Liver (tissue), 3 donors: ENCODE measurements at regions not wholly inside any gene's neighbourhood (a gene's known extent, or its start where the extent isn't known, plus 50 kb on each side); places are given as distances from the start of the nearest gene placed in this dataset.

ENCODE experiments used
- CTCF ChIP-seq: fragments of 150-350 bp; IDR thresholded peaks from 2 replicates; pipeline ENCODE4 v1.5.1; 2017; ENCODE audit warnings: improper control_type of control experiment, low read depth, low read length; ENCODE audit not compliant: missing input control
- EGR1 ChIP-seq, 2 donors: IDR thresholded peaks; 2 replicates each; pipeline ENCODE4 v1.6.1; 2016 to 2018; ENCODE audit warnings: antibody characterized with exemption in 2 of 2, low read depth in 2 of 2
- HNF4G ChIP-seq: IDR thresholded peaks from 2 replicates; pipeline ENCODE4 v1.6.1; 2016; ENCODE audit warnings: antibody characterized with exemption
- MAX ChIP-seq: IDR thresholded peaks from 2 replicates; pipeline ENCODE4 v1.6.1; 2016; ENCODE audit warnings: antibody characterized with exemption
- RXRA ChIP-seq, 2 donors: IDR thresholded peaks; 2 replicates each; pipeline ENCODE4 v1.6.1; 2017 to 2018; ENCODE audit warnings: antibody characterized with exemption in 2 of 2, mild to moderate bottlenecking in 1 of 2
- YY1 ChIP-seq: IDR thresholded peaks from 2 replicates; pipeline ENCODE4 v1.6.1; 2016; ENCODE audit warnings: antibody characterized with exemption, mild to moderate bottlenecking
- donor health status: healthy.
- donor health status: healthy.

- TF ChIP-seq CTCF, result no peak
- TF ChIP-seq RXRA (IDR thresholded peaks at IDR 0.05), result no peak
- no peak for TF ChIP-seq MAX
- TF ChIP-seq YY1, result no peak
- no peak for TF ChIP-seq HNF4G
- no peak for TF ChIP-seq EGR1 (IDR thresholded peaks at IDR 0.05; ENCODE audit: low read depth in 2 of 2)
These were observed 176.5 kb downstream of the CENPW start for GRCh38 chr6:126516411-126516810.
